GM12878 (cell line): ENCODE measurements at regions not wholly inside any gene's neighbourhood (a gene's known extent, or its start where the extent isn't known, plus 50 kb on each side); places are given as distances from the start of the nearest gene placed in this dataset.

ENCODE experiments used
- ATF2 ChIP-seq: IDR thresholded peaks from 2 replicates; pipeline ENCODE4 v1.6.1; 2012; ENCODE audit warnings: low read length, inconsistent platforms
- E2F4 ChIP-seq: IDR thresholded peaks from 2 replicates; pipeline ENCODE4 v1.6.1; 2012; ENCODE audit warnings: low read depth, low read length, improper control_type of control experiment
- ETV6 ChIP-seq, 2 experiments: fragments of 450-650 bp in 1 of 2; IDR thresholded peaks in 1 of 2; conservative IDR thresholded peaks in 1 of 2; 2 replicates each; pipeline ENCODE4 v1.6.1; 2014; ENCODE audit warnings: antibody characterized with exemption in 1 of 2, borderline replicate concordance in 1 of 2, low read depth in 1 of 2, mild to moderate bottlenecking in 1 of 2, moderate library complexity in 1 of 2
- IKZF1 ChIP-seq: fragments of 450-650 bp; conservative IDR thresholded peaks from 2 replicates; pipeline ENCODE4 v1.6.1; 2017; ENCODE audit warnings: antibody characterized with exemption, mild to moderate bottlenecking
- JUND ChIP-seq: IDR thresholded peaks from 2 replicates; pipeline ENCODE4 v1.6.1; 2012; ENCODE audit warnings: low read depth, mild to moderate bottlenecking, low read length, improper control_type of control experiment, moderate library complexity
- NR2F1 ChIP-seq: fragments of 450-650 bp; conservative IDR thresholded peaks from 2 replicates; pipeline ENCODE4 v1.6.1; 2017; ENCODE audit warnings: mild to moderate bottlenecking
- POLR2A ChIP-seq: IDR thresholded peaks from 2 replicates; pipeline ENCODE4 v1.6.1; 2011; ENCODE audit warnings: low read depth, mild to moderate bottlenecking, low read length
- POLR2AphosphoS5 ChIP-seq: IDR thresholded peaks from 2 replicates; pipeline ENCODE4 v1.6.1; 2011; ENCODE audit warnings: mild to moderate bottlenecking, low read length, inconsistent platforms
- RAD21 ChIP-seq: IDR thresholded peaks from 2 replicates; pipeline ENCODE4 v1.6.1; 2011; ENCODE audit warnings: mild to moderate bottlenecking, low read depth, low read length, moderate library complexity; ENCODE audit not compliant: insufficient read depth
- RFX5 ChIP-seq: IDR thresholded peaks from 2 replicates; pipeline ENCODE4 v1.6.1; 2011; ENCODE audit warnings: low read depth, low read length, improper control_type of control experiment
- RUNX3 ChIP-seq: IDR thresholded peaks from 2 replicates; pipeline ENCODE4 v1.6.1; 2012; ENCODE audit warnings: low read length, inconsistent platforms
- ZNF274 ChIP-seq: IDR thresholded peaks from one replicate; pipeline ENCODE4 v1.8.0; 2011; ENCODE audit not compliant: insufficient read length, insufficient read depth
- TF ChIP-seq, protein P1 (sequence below), 3 experiments: IDR thresholded peaks in 2 of 3; conservative IDR thresholded peaks in 1 of 3; 2 replicates each; pipeline ENCODE4 v1.5.1; 2011; ENCODE audit warnings: low read depth in 3 of 3, low read length in 3 of 3, mild to moderate bottlenecking in 3 of 3, control low read depth in 2 of 3, moderate library complexity in 2 of 3, inconsistent platforms in 1 of 3, mixed read lengths in 1 of 3; ENCODE audit not compliant: control insufficient read depth in 2 of 3, insufficient read depth in 1 of 3; ENCODE audit errors: extremely low read depth in 1 of 3
- TF ChIP-seq, protein P2 (sequence below): IDR thresholded peaks from 2 replicates; pipeline ENCODE4 v1.6.1; 2012; ENCODE audit warnings: mild to moderate bottlenecking, low read depth, low read length

DNA sequence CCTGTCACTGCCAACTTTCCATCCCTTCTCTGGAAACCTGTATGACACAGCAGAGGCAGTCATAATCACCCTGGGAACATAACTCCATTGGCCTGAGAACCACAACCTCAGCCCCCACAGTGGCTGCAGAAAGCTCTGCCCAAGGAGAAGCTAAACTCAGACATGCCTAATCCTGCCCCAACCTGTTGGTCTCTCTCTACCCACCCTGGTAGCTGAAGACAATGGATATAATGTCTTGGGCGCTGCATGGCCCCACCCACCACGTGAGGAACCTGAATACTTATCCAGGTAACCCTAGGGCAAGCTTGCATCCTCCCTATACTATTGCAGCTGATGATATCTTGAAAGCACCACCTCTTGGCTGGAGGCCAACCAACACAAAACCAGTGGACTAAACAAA, 225.2 kb downstream of the TEX13C start:
- TF ChIP-seq, protein P1, sequence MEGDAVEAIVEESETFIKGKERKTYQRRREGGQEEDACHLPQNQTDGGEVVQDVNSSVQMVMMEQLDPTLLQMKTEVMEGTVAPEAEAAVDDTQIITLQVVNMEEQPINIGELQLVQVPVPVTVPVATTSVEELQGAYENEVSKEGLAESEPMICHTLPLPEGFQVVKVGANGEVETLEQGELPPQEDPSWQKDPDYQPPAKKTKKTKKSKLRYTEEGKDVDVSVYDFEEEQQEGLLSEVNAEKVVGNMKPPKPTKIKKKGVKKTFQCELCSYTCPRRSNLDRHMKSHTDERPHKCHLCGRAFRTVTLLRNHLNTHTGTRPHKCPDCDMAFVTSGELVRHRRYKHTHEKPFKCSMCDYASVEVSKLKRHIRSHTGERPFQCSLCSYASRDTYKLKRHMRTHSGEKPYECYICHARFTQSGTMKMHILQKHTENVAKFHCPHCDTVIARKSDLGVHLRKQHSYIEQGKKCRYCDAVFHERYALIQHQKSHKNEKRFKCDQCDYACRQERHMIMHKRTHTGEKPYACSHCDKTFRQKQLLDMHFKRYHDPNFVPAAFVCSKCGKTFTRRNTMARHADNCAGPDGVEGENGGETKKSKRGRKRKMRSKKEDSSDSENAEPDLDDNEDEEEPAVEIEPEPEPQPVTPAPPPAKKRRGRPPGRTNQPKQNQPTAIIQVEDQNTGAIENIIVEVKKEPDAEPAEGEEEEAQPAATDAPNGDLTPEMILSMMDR (IDR thresholded peaks at IDR 0.05 in 2 of 3, conservative IDR thresholded peaks at IDR 0.05 in 1 of 3; ENCODE audit: control insufficient read depth in 2 of 3, extremely low read depth in 1 of 3, insufficient read depth in 1 of 3, low read depth in 3 of 3, low read length in 3 of 3): no peak
- no peak for TF ChIP-seq ZNF274
- no peak for TF ChIP-seq NR2F1
- TF ChIP-seq POLR2A: no peak
- no peak for TF ChIP-seq RUNX3
- TF ChIP-seq, protein P2, sequence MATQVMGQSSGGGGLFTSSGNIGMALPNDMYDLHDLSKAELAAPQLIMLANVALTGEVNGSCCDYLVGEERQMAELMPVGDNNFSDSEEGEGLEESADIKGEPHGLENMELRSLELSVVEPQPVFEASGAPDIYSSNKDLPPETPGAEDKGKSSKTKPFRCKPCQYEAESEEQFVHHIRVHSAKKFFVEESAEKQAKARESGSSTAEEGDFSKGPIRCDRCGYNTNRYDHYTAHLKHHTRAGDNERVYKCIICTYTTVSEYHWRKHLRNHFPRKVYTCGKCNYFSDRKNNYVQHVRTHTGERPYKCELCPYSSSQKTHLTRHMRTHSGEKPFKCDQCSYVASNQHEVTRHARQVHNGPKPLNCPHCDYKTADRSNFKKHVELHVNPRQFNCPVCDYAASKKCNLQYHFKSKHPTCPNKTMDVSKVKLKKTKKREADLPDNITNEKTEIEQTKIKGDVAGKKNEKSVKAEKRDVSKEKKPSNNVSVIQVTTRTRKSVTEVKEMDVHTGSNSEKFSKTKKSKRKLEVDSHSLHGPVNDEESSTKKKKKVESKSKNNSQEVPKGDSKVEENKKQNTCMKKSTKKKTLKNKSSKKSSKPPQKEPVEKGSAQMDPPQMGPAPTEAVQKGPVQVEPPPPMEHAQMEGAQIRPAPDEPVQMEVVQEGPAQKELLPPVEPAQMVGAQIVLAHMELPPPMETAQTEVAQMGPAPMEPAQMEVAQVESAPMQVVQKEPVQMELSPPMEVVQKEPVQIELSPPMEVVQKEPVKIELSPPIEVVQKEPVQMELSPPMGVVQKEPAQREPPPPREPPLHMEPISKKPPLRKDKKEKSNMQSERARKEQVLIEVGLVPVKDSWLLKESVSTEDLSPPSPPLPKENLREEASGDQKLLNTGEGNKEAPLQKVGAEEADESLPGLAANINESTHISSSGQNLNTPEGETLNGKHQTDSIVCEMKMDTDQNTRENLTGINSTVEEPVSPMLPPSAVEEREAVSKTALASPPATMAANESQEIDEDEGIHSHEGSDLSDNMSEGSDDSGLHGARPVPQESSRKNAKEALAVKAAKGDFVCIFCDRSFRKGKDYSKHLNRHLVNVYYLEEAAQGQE: no peak
- TF ChIP-seq ATF2: no peak
- TF ChIP-seq POLR2AphosphoS5: no peak
- no peak for TF ChIP-seq ETV6 (conservative IDR thresholded peaks at IDR 0.05 in 1 of 2, IDR thresholded peaks at IDR 0.05 in 1 of 2; ENCODE audit: borderline replicate concordance in 1 of 2, low read depth in 1 of 2)
- TF ChIP-seq RFX5: no peak
- no peak for TF ChIP-seq IKZF1
- TF ChIP-seq E2F4: no peak
- no peak for TF ChIP-seq RAD21
- no peak for TF ChIP-seq JUND
